ENCODE measurements at regions not wholly inside any gene's neighbourhood (a gene's known extent, or its start where the extent isn't known, plus 50 kb on each side); places are given as distances from the start of the nearest gene placed in this dataset.

- Histone ChIP-seq H2AFZ (ENCODE audit: low read depth, low read length) (no peak overlapping the region), H3K27ac (ENCODE audit: low read length) (no peak overlapping the region), H3K27me3 (ENCODE audit: insufficient read depth, low read length, poor library complexity) (peaks cover 10% of the 10 kb centered on the region), H3K9ac (ENCODE audit: low read depth, low read length) (no peak overlapping the region), H3K4me3 (ENCODE audit: low read depth in 1 of 2, low read length in 2 of 2) (no peak overlapping the region), H3K79me2 (ENCODE audit: insufficient read depth, low read length) (no peaks in the 10 kb centered on the region), H4K20me1 (ENCODE audit: insufficient read depth, low read length) (no peaks in the 10 kb centered on the region), H3K36me3 (ENCODE audit: insufficient read depth, low read length) (no peaks in the 10 kb centered on the region), H3K9me3 (ENCODE audit: insufficient read depth, low read length, severe bottlenecking) (no peaks in the 10 kb centered on the region), H3K4me1 (ENCODE audit: insufficient read depth, low read length) (no peaks in the 10 kb centered on the region), H3K4me2 (ENCODE audit: insufficient read depth, low read length) (no peak overlapping the region)
- DNase-seq (no peak), ATAC-seq (ENCODE audit: insufficient read depth, low read depth) (no peak)
- TF ChIP-seq CTCF (IDR thresholded peaks at IDR 0.05; ENCODE audit: borderline replicate concordance, extremely low read depth, low read length, poor library complexity, severe bottlenecking): no peak
- no peak for TF ChIP-seq EZH2 (IDR thresholded peaks at IDR 0.05; ENCODE audit: borderline replicate concordance, low read depth, low read length, severe bottlenecking)
Observed at GRCh38 chr2:6741229-6741628, 124.5 kb downstream of the CMPK2 start.

GRCh38 chr2:6744038-6744437 lies 121.7 kb downstream of the CMPK2 start:
- Histone ChIP-seq H4K20me1 (ENCODE audit: insufficient read depth, low read length) (no peaks in the 10 kb centered on the region), H3K27ac (ENCODE audit: low read length) (no peak overlapping the region), H3K27me3 (ENCODE audit: insufficient read depth, low read length, poor library complexity) (peaks cover 12% of the 10 kb centered on the region), H3K9me3 (ENCODE audit: insufficient read depth, low read length, severe bottlenecking) (no peaks in the 10 kb centered on the region), H3K9ac (ENCODE audit: low read depth, low read length) (no peak overlapping the region), H2AFZ (ENCODE audit: low read depth, low read length) (no peak overlapping the region), H3K4me1 (ENCODE audit: insufficient read depth, low read length) (no peaks in the 10 kb centered on the region), H3K36me3 (ENCODE audit: insufficient read depth, low read length) (no peaks in the 10 kb centered on the region), H3K4me3 (ENCODE audit: low read depth in 1 of 2, low read length in 2 of 2) (no peak overlapping the region), H3K79me2 (ENCODE audit: insufficient read depth, low read length) (no peaks in the 10 kb centered on the region), H3K4me2 (ENCODE audit: insufficient read depth, low read length) (no peak overlapping the region)
- ATAC-seq (ENCODE audit: insufficient read depth, low read depth) (no peak), DNase-seq (no peak)
- TF ChIP-seq CTCF (IDR thresholded peaks at IDR 0.05; ENCODE audit: borderline replicate concordance, extremely low read depth, low read length, poor library complexity, severe bottlenecking) (no peak), EZH2 (IDR thresholded peaks at IDR 0.05; ENCODE audit: borderline replicate concordance, low read depth, low read length, severe bottlenecking) (no peak)

GRCh38 chr2:6747433-6747832 lies 118.3 kb downstream of the CMPK2 start:
- H3K79me2 ChIP-seq (ENCODE audit: insufficient read depth, low read length): no peaks in the 10 kb centered on the region
- ATAC-seq (ENCODE audit: insufficient read depth, low read depth) (no peak), DNase-seq (no peak)
- H3K27ac ChIP-seq (ENCODE audit: low read length): no peak overlapping the region
- no peak for TF ChIP-seq EZH2 (IDR thresholded peaks at IDR 0.05; ENCODE audit: borderline replicate concordance, low read depth, low read length, severe bottlenecking)
- no peak for TF ChIP-seq CTCF (IDR thresholded peaks at IDR 0.05; ENCODE audit: borderline replicate concordance, extremely low read depth, low read length, poor library complexity, severe bottlenecking)
- H3K36me3 ChIP-seq (ENCODE audit: insufficient read depth, low read length): no peaks in the 10 kb centered on the region
- no peak overlapping the region for H3K4me3 ChIP-seq (ENCODE audit: low read depth in 1 of 2, low read length in 2 of 2)
- no peaks in the 10 kb centered on the region for H3K9me3 ChIP-seq (ENCODE audit: insufficient read depth, low read length, severe bottlenecking)
- H3K27me3 ChIP-seq (ENCODE audit: insufficient read depth, low read length, poor library complexity): peaks cover 25% of the 10 kb centered on the region
- no peak overlapping the region for H3K4me2 ChIP-seq (ENCODE audit: insufficient read depth, low read length)
- H3K4me1 ChIP-seq (ENCODE audit: insufficient read depth, low read length): no peaks in the 10 kb centered on the region
- H4K20me1 ChIP-seq (ENCODE audit: insufficient read depth, low read length): no peaks in the 10 kb centered on the region
- H3K9ac ChIP-seq (ENCODE audit: low read depth, low read length): no peak overlapping the region
- H2AFZ ChIP-seq (ENCODE audit: low read depth, low read length): no peak overlapping the region
